GM12878 (cell line): ENCODE measurements at regions not wholly inside any gene's neighbourhood (a gene's known extent, or its start where the extent isn't known, plus 50 kb on each side); places are given as distances from the start of the nearest gene placed in this dataset.

Experiments
- ATAC-seq: fragments of 200-7000 bp; cut with Tn5 transposase; 3 replicates; pipeline ENCODE4 v1.9.1; 2020; ENCODE audit warnings: mild to moderate bottlenecking, moderate library complexity
- BruUV-seq: library from RNA; stranded (reverse); fragments of 400-500 nt; replicated peaks from 2 replicates; lab custom pipeline; 2021; lab: Mats Ljungman, UMichigan
- CTCF ChIA-PET: fragments of 300-600 bp; sonication (Branson Sonifier 250); formaldehyde crosslinking; extraction: SDS; loops from one replicate; lab custom pipeline; 2021; ENCODE audit warnings: inconsistent platforms; lab: Yijun Ruan, JAX
- POLR2A ChIA-PET: fragments of 350-600 bp; formaldehyde crosslinking; extraction: SDS; loops from one replicate; lab custom pipeline; 2021; ENCODE audit warnings: inconsistent platforms; lab: Charles Lee
- RAD21 ChIA-PET: fragments of 300-600 bp; sonication (Branson Sonifier 250); formaldehyde crosslinking; loops from one replicate; lab custom pipeline; 2023; ENCODE audit warnings: antibody characterized with exemption; ENCODE audit not compliant: unreplicated experiment; lab: Charles Lee
- SMC1A ChIA-PET: fragments of 300-600 bp; sonication (Branson Sonifier 250); formaldehyde crosslinking; loops from one replicate; lab custom pipeline; 2023; ENCODE audit not compliant: unreplicated experiment, uncharacterized antibody; lab: Charles Lee
- DNase-seq: peaks from one replicate; pipeline ENCODE4 v3.0.0-alpha.2; 2011; ENCODE audit warnings: low read depth, low spot score
- FAIRE-seq: peaks from 3 replicates; lab custom pipeline; 2011; peaks lifted over from hg19 to GRCh38; lab: Jason Lieb, UNC
- H2AFZ ChIP-seq: 2 replicates; pipeline ENCODE4 v1.6.0; 2011; ENCODE audit warnings: low read depth, low read length, control low read depth; ENCODE audit not compliant: control insufficient read depth
- H3K27ac ChIP-seq: 2 replicates; pipeline ENCODE4 v1.5.1; 2011; ENCODE audit warnings: control low read depth; ENCODE audit not compliant: control insufficient read depth, insufficient read depth
- H3K27me3 ChIP-seq, 2 experiments: replicated peaks in 1 of 2; 2 replicates each; pipeline versions ENCODE4 v1.6.0 to v1.6.1; 2011; ENCODE audit warnings: low read length in 1 of 2; ENCODE audit not compliant: control insufficient read depth in 2 of 2, insufficient read depth in 2 of 2
- H3K36me3 ChIP-seq, 2 experiments: 2 replicates each; pipeline ENCODE4 v1.5.1; 2011; ENCODE audit warnings: low read length in 1 of 2; ENCODE audit not compliant: control insufficient read depth in 2 of 2, insufficient read depth in 2 of 2
- H3K4me1 ChIP-seq: 2 replicates; pipeline ENCODE4 v1.6.1; 2011; ENCODE audit warnings: mild to moderate bottlenecking, low read length, moderate library complexity, mixed read lengths; ENCODE audit not compliant: control insufficient read depth, insufficient read depth
- H3K4me2 ChIP-seq: 2 replicates; pipeline ENCODE4 v1.6.0; 2011; ENCODE audit warnings: control low read depth; ENCODE audit not compliant: control insufficient read depth, insufficient read depth
- H3K4me3 ChIP-seq: fragments of 200-600 bp; sonication (generic); 2 replicates; pipeline ENCODE4 v1.5.1; 2016
- H3K79me2 ChIP-seq: 2 replicates; pipeline ENCODE4 v1.6.0; 2011; ENCODE audit warnings: low read length; ENCODE audit not compliant: control insufficient read depth, insufficient read depth
- H3K9ac ChIP-seq: 2 replicates; pipeline ENCODE4 v1.8.0; 2011; ENCODE audit warnings: low read length, control low read depth, mixed read lengths; ENCODE audit not compliant: control insufficient read depth, insufficient read depth
- H3K9me3 ChIP-seq: replicated peaks from 3 replicates; pipeline ENCODE4 v1.5.1; 2011; ENCODE audit warnings: mild to moderate bottlenecking, low read length; ENCODE audit not compliant: control insufficient read depth, insufficient read depth
- H4K20me1 ChIP-seq: 2 replicates; pipeline ENCODE4 v1.6.0; 2011; ENCODE audit not compliant: control insufficient read depth, insufficient read depth
- E4F1 ChIP-seq: fragments of 450-650 bp; IDR thresholded peaks from 2 replicates; pipeline ENCODE4 v1.6.1; 2018; ENCODE audit warnings: borderline replicate concordance, mild to moderate bottlenecking; ENCODE audit not compliant: partially characterized antibody
- WGBS: methylation state at CpG from one replicate; pipeline ENCODE4 v1.1.6; 2016; ENCODE audit warnings: low lambda C conversion rate; ENCODE audit not compliant: insufficient replicate concordance, insufficient coverage; ENCODE audit errors: missing lambda C conversion rate; 5-methylcytosine and 5-hydroxymethylcytosine counted together
- in situ Hi-C: fragments of 300-500 bp; cut with MboI; formaldehyde crosslinking; loops from 9 replicates; pipeline ENCODE4 v1.14.3; 2018; ENCODE audit warnings: mixed read lengths
- intact Hi-C: fragments of 100-400 bp; cut with micrococcal nuclease; formaldehyde crosslinking; loops from one replicate; pipeline ENCODE4 v1.14.2; 2022; ENCODE audit not compliant: unreplicated experiment
- TF ChIP-seq, protein P1 (sequence below): fragments of 450-650 bp; IDR thresholded peaks from 2 replicates; pipeline ENCODE4 v1.6.1; 2017; ENCODE audit warnings: mild to moderate bottlenecking, moderate library complexity

- Histone ChIP-seq H3K9ac (no peak overlapping the region), H3K36me3 (no peaks in the 10 kb centered on the region), H3K79me2 (no peaks in the 10 kb centered on the region), H3K4me2 (no peak overlapping the region), H3K27ac (no peak overlapping the region), H3K9me3 (no peaks in the 10 kb centered on the region), H3K27me3 (no peaks in the 10 kb centered on the region)
- CTCF ChIA-PET, result no interaction called here
- ATAC-seq (no peak), FAIRE-seq (no peak)
- intact Hi-C loops (no loop called here), in situ Hi-C loops (no loop called here)
- 30% methylated on average over 2 of the region's 2 CpGs for WGBS
- BruUV-seq, result no TSS peak
- SMC1A ChIA-PET, result interaction anchor here (1.1 to 1.6 kb wide), 3 partner anchors 9 to 31 kb away, joined by 3 to 4 read pairs (median 4); no protein-coding TSS in a partner anchor
- POLR2A ChIA-PET, result no interaction called here
- RAD21 ChIA-PET, result no interaction called here
- no peak for TF ChIP-seq E4F1
- TF ChIP-seq, protein P1, sequence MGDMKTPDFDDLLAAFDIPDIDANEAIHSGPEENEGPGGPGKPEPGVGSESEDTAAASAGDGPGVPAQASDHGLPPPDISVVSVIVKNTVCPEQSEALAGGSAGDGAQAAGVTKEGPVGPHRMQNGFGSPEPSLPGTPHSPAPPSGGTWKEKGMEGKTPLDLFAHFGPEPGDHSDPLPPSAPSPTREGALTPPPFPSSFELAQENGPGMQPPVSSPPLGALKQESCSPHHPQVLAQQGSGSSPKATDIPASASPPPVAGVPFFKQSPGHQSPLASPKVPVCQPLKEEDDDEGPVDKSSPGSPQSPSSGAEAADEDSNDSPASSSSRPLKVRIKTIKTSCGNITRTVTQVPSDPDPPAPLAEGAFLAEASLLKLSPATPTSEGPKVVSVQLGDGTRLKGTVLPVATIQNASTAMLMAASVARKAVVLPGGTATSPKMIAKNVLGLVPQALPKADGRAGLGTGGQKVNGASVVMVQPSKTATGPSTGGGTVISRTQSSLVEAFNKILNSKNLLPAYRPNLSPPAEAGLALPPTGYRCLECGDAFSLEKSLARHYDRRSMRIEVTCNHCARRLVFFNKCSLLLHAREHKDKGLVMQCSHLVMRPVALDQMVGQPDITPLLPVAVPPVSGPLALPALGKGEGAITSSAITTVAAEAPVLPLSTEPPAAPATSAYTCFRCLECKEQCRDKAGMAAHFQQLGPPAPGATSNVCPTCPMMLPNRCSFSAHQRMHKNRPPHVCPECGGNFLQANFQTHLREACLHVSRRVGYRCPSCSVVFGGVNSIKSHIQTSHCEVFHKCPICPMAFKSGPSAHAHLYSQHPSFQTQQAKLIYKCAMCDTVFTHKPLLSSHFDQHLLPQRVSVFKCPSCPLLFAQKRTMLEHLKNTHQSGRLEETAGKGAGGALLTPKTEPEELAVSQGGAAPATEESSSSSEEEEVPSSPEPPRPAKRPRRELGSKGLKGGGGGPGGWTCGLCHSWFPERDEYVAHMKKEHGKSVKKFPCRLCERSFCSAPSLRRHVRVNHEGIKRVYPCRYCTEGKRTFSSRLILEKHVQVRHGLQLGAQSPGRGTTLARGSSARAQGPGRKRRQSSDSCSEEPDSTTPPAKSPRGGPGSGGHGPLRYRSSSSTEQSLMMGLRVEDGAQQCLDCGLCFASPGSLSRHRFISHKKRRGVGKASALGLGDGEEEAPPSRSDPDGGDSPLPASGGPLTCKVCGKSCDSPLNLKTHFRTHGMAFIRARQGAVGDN, result no peak
- TF ChIP-seq, all 136 proteins: peak for 0
- H2AFZ ChIP-seq, result no peak overlapping the region
- DNase-seq, result no peak
- H3K4me3 ChIP-seq, result no peak overlapping the region
- no peaks in the 10 kb centered on the region for H3K4me1 ChIP-seq
- H4K20me1 ChIP-seq, result no peaks in the 10 kb centered on the region
Observed at GRCh38 chrX:7228226-7228625, 80.3 kb upstream of the PUDP start.
